Kidney epithelial cell (primary cell): ENCODE measurements at regions not wholly inside any gene's neighbourhood (a gene's known extent, or its start where the extent isn't known, plus 50 kb on each side); places are given as distances from the start of the nearest gene placed in this dataset.

ENCODE experiments used
- DNase-seq: peaks from one replicate; pipeline ENCODE4 v3.0.0-alpha.2; 2010; ENCODE audit warnings: low read depth
- H3K27me3 ChIP-seq: 2 replicates; pipeline ENCODE4 v1.6.0; 2011; ENCODE audit warnings: low read length; ENCODE audit not compliant: control insufficient read depth, insufficient read depth
- H3K36me3 ChIP-seq: 2 replicates; pipeline ENCODE4 v1.5.1; 2011; ENCODE audit warnings: low read length; ENCODE audit not compliant: control insufficient read depth, insufficient read depth
- H3K4me3 ChIP-seq: 2 replicates; pipeline ENCODE4 v1.5.1; 2011; ENCODE audit warnings: low read depth, mild to moderate bottlenecking, control low read depth, low read length
- CTCF ChIP-seq: IDR thresholded peaks from 2 replicates; pipeline ENCODE4 v1.5.1; 2011; ENCODE audit warnings: mild to moderate bottlenecking, moderate library complexity, low read length, control low read depth, inconsistent platforms; ENCODE audit not compliant: insufficient read depth, poor library complexity, severe bottlenecking

- TF ChIP-seq CTCF, result no peak
- no peak for DNase-seq
- Histone ChIP-seq H3K36me3 (no peaks in the 10 kb centered on the region), H3K4me3 (no peak overlapping the region), H3K27me3 (no peaks in the 10 kb centered on the region)
These were observed 87.0 kb upstream of the USP38 start for GRCh38 chr4:143097751-143098150.

- H3K4me3 ChIP-seq, result no peak overlapping the region
- H3K36me3 ChIP-seq, result no peaks in the 10 kb centered on the region
- no peaks in the 10 kb centered on the region for H3K27me3 ChIP-seq
- TF ChIP-seq CTCF, result no peak
- no peak for DNase-seq
These were observed 85.0 kb upstream of the USP38 start for GRCh38 chr4:143099693-143100092.

GRCh38 chr4:143109376-143109775, 75.3 kb upstream of the USP38 start:
- H3K36me3 ChIP-seq, result no peaks in the 10 kb centered on the region
- TF ChIP-seq CTCF, result no peak
- DNase-seq, result no peak
- H3K4me3 ChIP-seq, result no peak overlapping the region
- H3K27me3 ChIP-seq, result no peaks in the 10 kb centered on the region

GRCh38 chr4:143118663-143119062, 66.1 kb upstream of the USP38 start:
- Histone ChIP-seq H3K27me3 (no peaks in the 10 kb centered on the region), H3K36me3 (no peaks in the 10 kb centered on the region), H3K4me3 (no peak overlapping the region)
- no peak for TF ChIP-seq CTCF
- no peak for DNase-seq

- no peak for TF ChIP-seq CTCF
- no peaks in the 10 kb centered on the region for H3K36me3 ChIP-seq
- no peak for DNase-seq
- H3K27me3 ChIP-seq, result no peaks in the 10 kb centered on the region
- no peak overlapping the region for H3K4me3 ChIP-seq
These were observed 57.1 kb upstream of the USP38 start for GRCh38 chr4:143127621-143128020.

GRCh38 chr4:143133977-143134376, 50.7 kb upstream of the USP38 start:
- H3K4me3 ChIP-seq, result no peak overlapping the region
- no peak for TF ChIP-seq CTCF
- H3K27me3 ChIP-seq, result no peaks in the 10 kb centered on the region
- no peak for DNase-seq
- H3K36me3 ChIP-seq, result no peaks in the 10 kb centered on the region
